ENCODE measurements at regions not wholly inside any gene's neighbourhood (a gene's known extent, or its start where the extent isn't known, plus 50 kb on each side); places are given as distances from the start of the nearest gene placed in this dataset.

- TF ChIP-seq POLR2AphosphoS5 (IDR thresholded peaks at IDR 0.05; ENCODE audit: borderline replicate concordance, low read depth, low read length) (no peak), EZH2 (IDR thresholded peaks at IDR 0.05) (no peak)
These were observed 368.9 kb upstream of the TMPO start for GRCh38 chr12:98146487-98146886.

Measured in SK-N-MC (cell line).